A549 (cell line): ENCODE measurements at regions not wholly inside any gene's neighbourhood (a gene's known extent, or its start where the extent isn't known, plus 50 kb on each side); places are given as distances from the start of the nearest gene placed in this dataset.

Experiments
- ATAC-seq, 2 experiments: fragments of 200-7000 bp in 1 of 2; fragments of >200 bp in 1 of 2; cut with Nextera tagmentation in 1 of 2; cut with Tn5 transposase in 1 of 2; 3 replicates each; pipeline versions ENCODE4 v1.8.0 to v1.9.1; 2018 to 2020; ENCODE audit warnings: mild to moderate bottlenecking in 1 of 2, moderate library complexity in 1 of 2
- CTCF ChIA-PET: fragments of 300-600 bp; sonication (Branson Sonifier 250); formaldehyde crosslinking; extraction: SDS; loops from one replicate; lab custom pipeline; 2021; ENCODE audit warnings: antibody characterized with exemption, inconsistent platforms; lab: Yijun Ruan, JAX
- POLR2A ChIA-PET: fragments of 350-600 bp; formaldehyde crosslinking; extraction: SDS; loops from one replicate; lab custom pipeline; 2021; ENCODE audit warnings: antibody characterized with exemption, inconsistent platforms; lab: Yijun Ruan, JAX
- DNase-seq, 2 experiments: peaks; one replicate each; pipeline versions ENCODE4 v3.0.0 to v3.0.0-alpha.2; 2011 to 2016; ENCODE audit warnings: low read depth in 1 of 2, low spot score in 1 of 2
- FAIRE-seq: peaks from 2 replicates; lab custom pipeline; 2011; peaks lifted over from hg19 to GRCh38; lab: Jason Lieb, UNC
- H3K27ac ChIP-seq, 2 experiments: fragments of >200 bp; sonication (Bioruptor Twin); formaldehyde crosslinking; 3 replicates each; pipeline ENCODE4 v1.5.1; 2016 to 2017
- H3K4me1 ChIP-seq: fragments of >200 bp; sonication (Bioruptor Twin); formaldehyde crosslinking; 3 replicates; pipeline ENCODE4 v1.6.1; 2016
- H3K4me2 ChIP-seq: fragments of >200 bp; sonication (Bioruptor Twin); formaldehyde crosslinking; 3 replicates; pipeline ENCODE4 v1.6.1; 2016
- H3K4me3 ChIP-seq: fragments of >200 bp; sonication (Bioruptor Twin); formaldehyde crosslinking; 3 replicates; pipeline ENCODE4 v1.5.1; 2016
- H3K9me3 ChIP-seq: fragments of >200 bp; sonication (Bioruptor Twin); formaldehyde crosslinking; 3 replicates; pipeline ENCODE4 v1.6.1; 2016
- ATOH8 ChIP-seq: fragments of 250-450 bp; sonication (Bioruptor Pico); IDR thresholded peaks from 2 replicates; pipeline ENCODE4 v1.5.0; 2020; ENCODE audit warnings: low read depth, mild to moderate bottlenecking, moderate library complexity
- BCL3 ChIP-seq: fragments of >200 bp; sonication (Bioruptor Twin); formaldehyde crosslinking; IDR thresholded peaks from 3 replicates; pipeline ENCODE4 v1.6.1; 2016
- CBX8 ChIP-seq: fragments of 200-600 bp; sonication (generic); IDR thresholded peaks from 2 replicates; pipeline ENCODE4 v1.6.1; 2016
- CEBPB ChIP-seq, 2 experiments: fragments of >200 bp in 1 of 2; sonication (Bioruptor Twin) in 1 of 2; formaldehyde crosslinking in 1 of 2; IDR thresholded peaks; 2 replicates each; pipeline ENCODE4 v1.6.1; 2012 to 2016
- CHD2 ChIP-seq: fragments of 150-350 bp; IDR thresholded peaks from 2 replicates; pipeline ENCODE4 v1.6.1; 2014; ENCODE audit warnings: low read length; ENCODE audit not compliant: partially characterized antibody
- EP300 ChIP-seq, 2 experiments: fragments of >200 bp; sonication (Bioruptor Twin); formaldehyde crosslinking; IDR thresholded peaks; 2 replicates in 1 of 2; 3 replicates in 1 of 2; pipeline ENCODE4 v1.6.1; 2016 to 2017
- FOSB ChIP-seq: fragments of 250-450 bp; sonication (Bioruptor Pico); IDR thresholded peaks from 2 replicates; pipeline ENCODE4 v1.5.0; 2020; ENCODE audit warnings: mild to moderate bottlenecking, moderate library complexity
- GATA3 ChIP-seq: IDR thresholded peaks from 2 replicates; pipeline ENCODE4 v1.6.1; 2012; ENCODE audit warnings: borderline replicate concordance
- HDAC2 ChIP-seq: fragments of 200-600 bp; sonication (generic); IDR thresholded peaks from 2 replicates; pipeline ENCODE4 v1.6.1; 2016
- HES2 ChIP-seq: fragments of >200 bp; sonication (Bioruptor Twin); formaldehyde crosslinking; IDR thresholded peaks from 2 replicates; pipeline ENCODE4 v1.6.1; 2016
- HEYL ChIP-seq: fragments of 250-450 bp; sonication (Bioruptor Pico); IDR thresholded peaks from 2 replicates; pipeline ENCODE4 v1.8.0; 2021; ENCODE audit warnings: mild to moderate bottlenecking, moderate library complexity
- JUNB ChIP-seq: fragments of >200 bp; sonication (Bioruptor Twin); formaldehyde crosslinking; IDR thresholded peaks from 2 replicates; pipeline ENCODE4 v1.6.1; 2016
- KDM1A ChIP-seq: fragments of 200-600 bp; sonication (generic); IDR thresholded peaks from 2 replicates; pipeline ENCODE4 v1.6.1; 2016; ENCODE audit warnings: low read depth, mild to moderate bottlenecking
- MAZ ChIP-seq: fragments of 150-350 bp; IDR thresholded peaks from 2 replicates; pipeline ENCODE4 v1.6.1; 2014; ENCODE audit warnings: antibody characterized with exemption, low read depth, low read length, borderline replicate concordance
- NFE2L2 ChIP-seq: fragments of 150-350 bp; conservative IDR thresholded peaks from 2 replicates; pipeline ENCODE4 v1.6.1; 2014; ENCODE audit warnings: low read length
- NPAS2 ChIP-seq: fragments of 250-450 bp; sonication (Bioruptor Pico); IDR thresholded peaks from 2 replicates; pipeline ENCODE4 v1.8.0; 2022; ENCODE audit warnings: mild to moderate bottlenecking, moderate library complexity, borderline replicate concordance
- PBX3 ChIP-seq: IDR thresholded peaks from 2 replicates; pipeline ENCODE4 v1.6.1; 2012
- POLR2A ChIP-seq: IDR thresholded peaks from 2 replicates; pipeline ENCODE4 v1.6.1; 2012; ENCODE audit warnings: mild to moderate bottlenecking, low read length
- POLR2AphosphoS2 ChIP-seq: conservative IDR thresholded peaks from 2 replicates; pipeline ENCODE4 v1.6.1; 2012; ENCODE audit warnings: low read length, improper control_type of control experiment, inconsistent platforms
- RARB ChIP-seq: fragments of 250-450 bp; sonication (Bioruptor Pico); IDR thresholded peaks from 2 replicates; pipeline ENCODE4 v1.8.0; 2021; ENCODE audit warnings: mild to moderate bottlenecking, moderate library complexity
- RFX5 ChIP-seq: fragments of 450-650 bp; IDR thresholded peaks from 2 replicates; pipeline ENCODE4 v1.7.1; 2014; ENCODE audit warnings: antibody characterized with exemption, mild to moderate bottlenecking, moderate library complexity
- SMC3 ChIP-seq: fragments of >200 bp; sonication (Bioruptor Twin); formaldehyde crosslinking; IDR thresholded peaks from 3 replicates; pipeline ENCODE4 v1.6.1; 2018; ENCODE audit warnings: inconsistent platforms
- SREBF2 ChIP-seq: fragments of 450-650 bp; IDR thresholded peaks from 2 replicates; pipeline ENCODE4 v1.6.1; 2014; ENCODE audit warnings: mild to moderate bottlenecking, moderate library complexity
- TFCP2L1 ChIP-seq: fragments of 250-450 bp; sonication (Bioruptor Pico); IDR thresholded peaks from 2 replicates; pipeline ENCODE4 v1.5.0; 2021; ENCODE audit warnings: mild to moderate bottlenecking
- WGBS: methylation state at CpG from one replicate; pipeline ENCODE4 v1.1.6; 2017; ENCODE audit errors: missing lambda C conversion rate; 5-methylcytosine and 5-hydroxymethylcytosine counted together

GRCh38 chr14:56903304-56903969 is 93.2 kb upstream of the OTX2 start:
- 18% methylated on average over 6 of the region's 6 CpGs for WGBS
- POLR2A ChIA-PET, result no interaction called here
- no peak for FAIRE-seq

GRCh38 chr14:56902385-56902784 is 92.1 kb upstream of the OTX2 start:
- no peak for ATAC-seq
- Histone ChIP-seq H3K4me3 (no peak overlapping the region), H3K4me1 (no peaks in the 10 kb centered on the region), H3K27ac (no peak overlapping the region), H3K9me3 (no peaks in the 10 kb centered on the region), H3K4me2 (no peak overlapping the region)
- DNase-seq, result no peak
- WGBS, result 54% methylated on average over 6 of the region's 6 CpGs
- no peak for FAIRE-seq
- TF ChIP-seq GATA3, result no peak
- POLR2A ChIA-PET, result no interaction called here
- CTCF ChIA-PET, result interaction anchor here (0.6 kb wide), 1 partner anchor 173 kb away, joined by 3 read pairs; no protein-coding TSS in a partner anchor

More at GRCh38 chr14:56903304-56903969, 93.2 kb upstream of the OTX2 start:
- no peak for DNase-seq
- no peaks in the 10 kb centered on the region for H3K9me3 ChIP-seq
- CTCF ChIA-PET, result no interaction called here
- TF ChIP-seq SREBF2 (no peak), MAZ (no peak), RFX5 (no peak), RARB (no peak), FOSB (CRISPR knock-in tag) (no peak), HEYL (CRISPR knock-in tag) (no peak), CEBPB (IDR thresholded peaks at IDR 0.05) (no peak), POLR2AphosphoS2 (no peak), CHD2 (no peak), JUNB (no peak), KDM1A (no peak), CBX8 (no peak), TFCP2L1 (CRISPR knock-in tag) (no peak), BCL3 (no peak), NFE2L2 (no peak)
- H3K4me2 ChIP-seq, result no peak overlapping the region
- no peak overlapping the region for H3K27ac ChIP-seq
- H3K4me3 ChIP-seq, result no peak overlapping the region
- ATAC-seq, result no peak
- H3K4me1 ChIP-seq, result no peaks in the 10 kb centered on the region

- 75% methylated on average over 6 of the region's 6 CpGs for WGBS
- Histone ChIP-seq H3K4me2 (no peak overlapping the region), H3K9me3 (no peaks in the 10 kb centered on the region), H3K4me1 (no peaks in the 10 kb centered on the region), H3K4me3 (no peak overlapping the region), H3K27ac (no peak overlapping the region)
- no peak for FAIRE-seq
- no peak for TF ChIP-seq HDAC2
- no peak for TF ChIP-seq SMC3
- DNase-seq, result no peak
- CTCF ChIA-PET, result no interaction called here
- POLR2A ChIA-PET, result no interaction called here
- no peak for ATAC-seq
Observed at GRCh38 chr14:56900726-56901125, 90.4 kb upstream of the OTX2 start.

- Histone ChIP-seq H3K4me1 (no peaks in the 10 kb centered on the region), H3K4me2 (no peak overlapping the region), H3K9me3 (no peaks in the 10 kb centered on the region), H3K27ac (no peak overlapping the region), H3K4me3 (no peak overlapping the region)
- DNase-seq (no peak), ATAC-seq (no peak), FAIRE-seq (no peak)
- 63% methylated on average over 3 of the region's 3 CpGs for WGBS
- TF ChIP-seq RARB (no peak), PBX3 (no peak), NPAS2 (no peak), POLR2A (no peak), ATOH8 (no peak), HES2 (no peak), TFCP2L1 (CRISPR knock-in tag) (no peak), EP300 (IDR thresholded peaks at IDR 0.05) (no peak)
- CTCF ChIA-PET, result no interaction called here
- POLR2A ChIA-PET, result no interaction called here
Observed at GRCh38 chr14:56899829-56900228, 89.5 kb upstream of the OTX2 start.
